Skin epidermis (tissue), 12 donors: ENCODE measurements at regions not wholly inside any gene's neighbourhood (a gene's known extent, or its start where the extent isn't known, plus 50 kb on each side); places are given as distances from the start of the nearest gene placed in this dataset.

ENCODE experiments used
- H3K27ac ChIP-seq, 21 experiments: fragments of 200-600 bp; sonication (generic) in 11 of 21; one replicate each; pipeline ENCODE4 v1.5.0; 2020; ENCODE audit warnings: mild to moderate bottlenecking in 3 of 21, inconsistent platforms in 2 of 21, moderate library complexity in 2 of 21
- H3K4me3 ChIP-seq, 7 experiments: fragments of 200-600 bp; sonication (generic) in 2 of 7; one replicate each; pipeline ENCODE4 v1.5.0; 2020; ENCODE audit warnings: inconsistent platforms in 2 of 7, mild to moderate bottlenecking in 2 of 7, moderate library complexity in 1 of 7

DNA sequence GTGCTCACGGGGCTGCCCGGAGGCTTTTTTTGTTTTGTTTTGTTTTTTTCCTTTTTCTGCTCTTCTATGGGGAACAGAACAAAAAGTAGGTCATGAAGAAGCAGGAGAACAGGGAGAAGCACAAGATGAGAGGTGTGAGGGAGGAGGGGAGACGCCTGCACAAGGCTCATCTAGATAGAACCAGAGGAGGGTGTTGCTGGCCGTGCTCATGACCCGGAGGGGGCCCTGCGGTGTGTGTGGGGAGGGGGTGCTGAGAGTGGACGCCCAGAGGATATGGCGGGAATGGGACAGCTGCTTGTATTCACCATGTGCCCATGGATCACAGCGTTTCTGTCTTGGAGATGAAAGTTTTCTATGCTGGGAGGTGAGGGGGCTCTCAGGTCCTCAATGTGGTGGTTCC is 183.7 kb downstream of the FOXL1 start:
- Histone ChIP-seq H3K4me3 (no peak overlapping the region), H3K27ac (no peak overlapping the region)

DNA sequence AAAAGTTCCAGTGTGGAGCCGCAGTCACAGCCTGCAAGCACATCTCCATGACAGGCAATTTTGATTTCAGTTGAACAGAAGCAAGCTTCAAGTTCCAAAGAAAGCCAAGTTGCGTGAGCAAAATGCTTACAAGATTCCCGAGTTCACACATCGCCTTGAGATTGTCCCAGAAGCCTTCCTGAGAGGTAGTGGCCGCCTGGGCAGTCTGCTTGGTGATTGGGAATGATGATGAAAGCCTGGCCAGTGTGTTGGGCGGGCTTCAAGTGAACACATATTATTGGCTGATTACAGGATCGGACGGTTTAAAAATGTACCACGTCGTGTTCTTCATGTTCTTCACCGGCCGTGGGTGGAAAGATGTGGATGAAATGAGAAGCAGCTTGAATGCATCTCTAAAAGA is 185.5 kb downstream of the FOXL1 start:
- Histone ChIP-seq H3K4me3 (no peak overlapping the region), H3K27ac (no peak overlapping the region)

DNA sequence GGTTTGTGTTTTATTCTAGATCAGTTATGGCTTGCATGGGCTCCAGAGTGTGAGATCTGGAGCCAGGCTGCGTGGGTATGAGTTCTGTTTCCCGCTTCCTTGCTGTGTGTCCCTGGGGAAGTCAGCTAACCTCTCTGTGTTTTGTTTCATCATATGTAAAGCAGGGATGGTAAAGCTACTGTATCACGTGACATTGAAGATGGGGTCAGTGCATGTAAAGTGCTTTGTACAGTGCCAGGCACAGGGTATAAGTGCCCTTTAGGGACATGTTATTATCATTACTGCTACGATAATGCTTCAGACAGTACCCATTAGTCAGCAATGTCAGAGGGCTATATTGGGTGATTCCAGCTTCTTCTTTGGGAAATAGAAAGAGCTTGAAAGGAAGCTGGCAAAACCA is 186.2 kb downstream of the FOXL1 start:
- no peak overlapping the region for H3K27ac ChIP-seq

GRCh38 chr16:86765389-86766026 is 187.2 kb downstream of the FOXL1 start:
- Histone ChIP-seq H3K4me3 (no peak overlapping the region), H3K27ac (no peak overlapping the region)

More for the DNA sequence above, 186.2 kb downstream of the FOXL1 start:
- H3K4me3 ChIP-seq: no peak overlapping the region

GRCh38 chr16:86766700-86767099 is 188.4 kb downstream of the FOXL1 start:
- Histone ChIP-seq H3K27ac (no peak overlapping the region), H3K4me3 (no peak overlapping the region)

DNA sequence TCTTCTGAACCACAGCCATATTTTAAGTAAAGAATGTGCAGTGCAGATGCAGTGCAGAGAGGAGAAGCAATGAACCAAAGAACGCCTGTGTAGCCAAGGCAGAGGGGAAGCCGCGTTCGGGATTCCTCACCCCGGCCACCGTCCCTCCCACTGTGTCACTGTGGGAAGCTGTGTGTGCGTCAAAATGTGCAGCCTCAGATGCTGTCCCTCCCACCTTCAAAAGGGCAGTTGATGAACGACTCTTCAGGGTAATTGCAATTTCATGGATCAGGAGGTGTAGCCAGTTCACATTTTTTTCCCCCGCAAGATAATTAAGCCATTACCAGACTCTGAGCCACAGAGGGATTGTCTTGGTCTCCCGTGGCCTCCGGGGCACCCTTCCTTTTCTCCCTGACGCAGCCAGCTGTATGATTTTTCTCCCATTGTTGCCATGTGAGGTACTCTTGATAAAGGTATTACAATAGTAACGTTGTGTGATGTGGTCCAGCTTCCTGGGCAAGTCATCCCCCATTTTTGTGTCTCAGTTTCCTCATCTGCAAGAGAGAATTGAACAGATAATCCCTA is 190.0 kb downstream of the FOXL1 start:
- Histone ChIP-seq H3K4me3 (no peak overlapping the region), H3K27ac (no peak overlapping the region)

- H3K4me3 ChIP-seq: no peak overlapping the region
- no peak overlapping the region for H3K27ac ChIP-seq
Observed at GRCh38 chr16:86768999-86769398, 190.7 kb downstream of the FOXL1 start.

GRCh38 chr16:86771506-86772460 is 193.4 kb downstream of the FOXL1 start:
- Histone ChIP-seq H3K27ac (no peak overlapping the region), H3K4me3 (no peak overlapping the region)

DNA sequence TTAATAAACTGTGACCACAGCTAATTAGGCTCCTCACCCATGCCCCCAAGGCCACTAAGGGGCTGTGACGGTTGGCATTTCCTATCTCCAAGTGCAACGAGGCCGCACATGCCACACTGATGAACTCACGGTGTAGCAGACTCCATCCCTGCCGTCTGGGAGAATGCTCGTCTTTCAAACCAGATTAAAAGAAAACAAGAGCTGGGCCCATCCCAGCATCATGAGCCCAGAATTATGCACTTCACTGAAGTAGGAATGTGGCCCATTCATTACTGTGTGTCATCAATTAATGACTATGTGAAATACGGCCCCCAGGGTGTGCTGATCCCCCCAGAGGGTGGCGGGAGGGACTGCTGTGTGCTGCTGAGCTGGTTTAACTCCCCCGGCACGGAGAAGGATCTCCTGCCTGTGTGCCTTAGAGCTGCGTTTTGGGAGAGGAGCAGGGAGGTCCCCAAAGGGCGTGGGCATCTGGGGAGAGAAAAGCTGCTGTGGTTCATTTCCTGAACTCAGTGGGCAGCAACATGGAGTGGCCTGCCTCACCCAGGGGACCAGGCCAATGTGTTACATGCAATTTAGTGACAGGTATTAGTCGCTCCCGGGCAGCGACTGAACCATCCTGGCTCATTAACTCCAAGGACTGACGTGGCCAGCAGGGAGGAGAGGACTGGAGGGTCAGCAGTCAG is 194.5 kb downstream of the FOXL1 start:
- H3K27ac ChIP-seq: no peak overlapping the region
- no peak overlapping the region for H3K4me3 ChIP-seq

DNA sequence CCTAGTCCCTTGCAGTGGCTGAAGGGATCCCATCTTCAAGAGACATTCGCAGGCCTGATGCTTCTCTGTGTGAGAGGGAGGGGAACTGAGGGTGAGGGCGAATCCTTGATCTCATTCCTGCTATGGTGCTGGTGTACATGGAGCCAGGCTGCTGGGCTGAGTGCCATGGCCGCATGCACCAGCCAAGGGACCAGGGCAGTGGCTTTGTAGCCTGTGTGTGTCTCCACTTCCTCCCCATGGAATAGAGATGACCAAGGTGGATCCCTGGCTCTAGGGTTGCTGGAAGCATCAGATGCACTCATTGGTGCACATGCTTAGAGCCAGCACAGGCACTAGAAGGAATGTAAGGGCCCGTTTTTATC is 195.0 kb downstream of the FOXL1 start:
- no peak overlapping the region for H3K27ac ChIP-seq
- no peak overlapping the region for H3K4me3 ChIP-seq

GRCh38 chr16:86774931-86775330 is 196.6 kb downstream of the FOXL1 start:
- Histone ChIP-seq H3K27ac (no peak overlapping the region), H3K4me3 (no peak overlapping the region)

DNA sequence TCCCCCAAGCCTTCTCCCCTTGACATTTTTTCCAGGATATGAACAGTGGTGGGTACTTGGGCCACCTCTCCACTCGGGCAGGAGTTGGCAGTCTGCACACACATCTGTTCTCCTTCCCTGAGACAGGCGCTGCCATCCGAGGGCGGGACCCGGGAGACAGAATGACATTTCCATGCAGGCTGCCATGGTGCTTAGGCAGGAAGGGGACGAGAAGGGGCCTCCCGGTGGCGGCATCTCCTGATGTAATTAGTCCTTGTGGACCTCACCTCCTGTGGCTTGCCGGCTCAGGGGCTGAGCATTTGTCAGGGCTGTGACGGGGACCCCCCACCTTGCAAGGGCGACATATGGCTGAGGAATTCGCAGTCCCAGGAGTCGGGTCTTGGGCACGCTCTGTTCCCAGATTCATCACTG is 197.2 kb downstream of the FOXL1 start:
- H3K27ac ChIP-seq: no peak overlapping the region
- no peak overlapping the region for H3K4me3 ChIP-seq

DNA sequence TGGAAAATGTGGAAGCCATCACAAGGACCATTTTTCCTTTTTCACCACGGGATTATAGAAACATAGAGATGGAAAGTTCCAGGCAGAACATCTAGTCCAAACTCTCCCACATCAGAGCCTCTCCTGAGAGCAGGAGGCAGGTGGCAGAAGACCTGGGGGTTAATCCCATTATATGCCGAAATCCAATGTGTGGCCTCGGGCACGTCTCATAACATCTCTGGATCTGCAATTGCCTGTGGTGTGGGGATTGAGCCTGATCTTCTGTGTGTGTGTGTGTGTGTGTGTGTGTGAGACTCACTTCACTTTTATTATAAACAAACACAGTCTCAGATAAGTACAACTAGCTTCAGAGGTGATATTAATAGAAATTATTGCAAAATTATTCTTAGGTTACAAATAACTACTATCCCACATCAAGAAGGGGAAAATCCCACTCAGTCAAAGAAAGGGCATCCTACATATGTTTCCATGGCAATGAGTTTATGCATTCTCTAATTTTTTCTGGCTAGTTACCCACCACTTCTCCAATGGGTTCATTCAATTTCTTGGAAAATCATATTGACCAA is 199.1 kb downstream of the FOXL1 start:
- Histone ChIP-seq H3K4me3 (no peak overlapping the region), H3K27ac (no peak overlapping the region)

DNA sequence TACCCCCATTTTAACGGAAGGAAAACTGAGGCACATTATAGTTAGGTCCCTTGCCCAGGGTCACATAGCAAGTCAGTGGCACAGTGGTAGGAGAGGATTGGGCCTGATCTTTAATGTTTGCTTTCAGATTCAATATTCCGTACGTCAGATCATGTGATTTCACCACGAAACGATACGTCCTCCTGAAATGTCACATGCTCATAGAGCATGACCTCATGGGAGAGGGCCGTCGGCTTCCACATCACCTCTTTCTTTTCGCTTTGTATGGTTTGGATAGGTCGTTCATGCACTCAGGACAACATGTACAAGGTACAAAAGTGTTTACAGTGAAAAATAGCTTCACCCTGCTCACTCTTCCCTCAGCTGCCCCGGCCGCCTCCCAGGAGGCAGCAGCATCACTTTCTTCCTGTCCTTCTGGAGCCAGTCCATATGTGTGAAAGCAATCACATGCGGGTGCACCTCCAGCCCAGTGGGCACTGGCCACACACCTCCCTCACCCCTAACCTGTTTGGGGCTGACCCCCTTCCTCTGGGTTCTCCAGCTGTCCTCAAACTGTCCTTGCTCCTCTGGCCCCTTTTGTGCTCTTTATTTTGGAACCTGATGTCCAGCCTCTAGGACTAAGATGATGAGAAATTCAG is 199.9 kb downstream of the FOXL1 start:
- Histone ChIP-seq H3K4me3 (no peak overlapping the region), H3K27ac (no peak overlapping the region)

- Histone ChIP-seq H3K27ac (no peak overlapping the region), H3K4me3 (no peak overlapping the region)
Observed at GRCh38 chr16:86778978-86779377, 200.6 kb downstream of the FOXL1 start.

DNA sequence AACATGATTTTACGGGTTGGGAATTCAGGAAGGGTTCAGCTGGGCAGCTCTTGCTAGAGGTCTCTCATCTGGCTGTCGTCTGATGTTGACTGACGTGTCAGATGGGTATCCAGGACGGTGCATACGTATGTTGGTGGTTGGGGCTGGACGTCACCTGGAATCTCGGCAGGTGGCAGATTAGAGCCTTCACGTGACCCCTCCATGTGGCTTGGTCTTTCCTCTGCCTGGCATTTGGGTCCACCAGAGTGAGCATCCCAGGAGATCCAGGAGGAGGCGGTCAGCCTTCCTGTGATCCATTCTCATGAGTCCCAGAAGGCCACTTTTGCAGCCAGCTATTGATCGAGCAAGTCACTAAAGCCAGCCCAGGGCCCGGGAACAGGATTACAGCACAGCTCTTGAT is 202.7 kb downstream of the FOXL1 start:
- no peak overlapping the region for H3K4me3 ChIP-seq

DNA sequence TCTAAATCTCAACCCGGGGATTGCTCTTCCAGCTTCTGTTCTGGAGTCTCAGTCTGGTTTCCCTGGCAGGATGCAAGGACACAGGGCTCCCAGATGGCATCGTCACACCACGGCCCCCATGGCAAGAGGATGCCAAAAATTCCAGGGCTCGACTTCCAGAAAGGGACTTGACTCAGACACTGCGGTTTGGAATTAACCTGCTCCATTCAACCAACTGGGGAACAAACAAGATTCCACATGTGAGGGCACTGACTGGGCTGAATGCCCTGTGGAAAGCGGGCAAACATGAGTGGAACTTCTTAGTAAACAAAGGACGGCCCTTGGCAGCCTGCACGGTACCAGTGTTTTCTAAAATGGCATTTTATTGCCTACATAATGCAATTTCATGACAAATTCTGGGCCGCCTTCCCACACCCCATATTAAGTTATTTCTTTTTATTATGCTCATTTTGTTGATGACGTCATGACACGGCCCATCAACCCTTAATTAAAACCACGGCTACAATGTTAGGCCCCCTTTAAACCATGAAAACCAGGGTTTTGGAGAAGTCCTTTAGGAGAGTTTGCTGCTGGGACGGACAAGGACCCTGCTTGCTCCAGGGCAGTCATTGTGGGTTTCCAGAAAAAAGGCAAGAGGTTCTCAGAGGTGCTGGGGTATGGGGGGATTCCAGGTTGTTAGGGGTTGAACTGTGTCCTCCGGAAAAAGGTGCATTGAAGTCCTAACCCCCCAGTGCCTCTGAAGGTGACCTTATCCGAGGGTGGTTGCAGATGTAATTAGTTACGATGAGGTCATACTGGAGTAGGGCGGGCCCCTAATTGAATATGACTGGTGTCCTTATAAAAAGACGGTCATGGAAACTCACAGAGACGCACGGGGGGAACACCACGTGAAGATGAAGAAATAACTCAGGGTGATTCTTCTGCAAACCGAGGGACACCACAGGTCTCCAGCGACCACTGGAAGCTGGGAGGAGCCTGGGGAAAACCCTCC is 205.6 kb downstream of the FOXL1 start:
- Histone ChIP-seq H3K4me3 (no peak overlapping the region), H3K27ac (peak overlapping the region in 1 of 21 experiments; percentile 6)

More for the DNA sequence above, 202.7 kb downstream of the FOXL1 start:
- H3K27ac ChIP-seq: no peak overlapping the region

- H3K4me3 ChIP-seq: no peak overlapping the region
- H3K27ac ChIP-seq: no peak overlapping the region
Observed at GRCh38 chr16:86786338-86786737, 208.0 kb downstream of the FOXL1 start.
